ENCODE measurements at regions not wholly inside any gene's neighbourhood (a gene's known extent, or its start where the extent isn't known, plus 50 kb on each side); places are given as distances from the start of the nearest gene placed in this dataset.

DNA sequence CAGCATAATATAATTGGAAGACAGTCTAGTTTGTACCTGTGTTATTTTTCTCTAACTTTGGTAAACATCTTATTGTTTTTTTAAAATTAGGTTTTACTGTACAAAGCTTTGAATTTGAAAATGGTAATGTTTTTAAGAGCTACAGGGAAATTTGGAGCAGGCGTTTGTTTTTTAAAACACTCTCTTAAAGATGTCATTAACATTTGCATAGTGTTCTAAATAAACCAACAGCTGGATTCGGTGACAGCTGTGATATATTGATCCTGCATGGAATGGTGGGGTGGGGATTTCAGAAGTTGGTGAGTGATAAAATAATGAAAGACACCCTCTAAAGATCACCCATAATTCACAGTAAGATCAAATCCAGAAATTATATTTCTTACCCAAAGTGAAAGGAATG, 97.9 kb upstream of the PRL start:
- Mint-ChIP-seq H3K9me3 (ENCODE audit: low read depth, unreplicated experiment) (no peaks in the 10 kb centered on the region), H3K4me1 (ENCODE audit: low read depth, unreplicated experiment) (peaks cover 2% of the 10 kb centered on the region), H3K36me3 (ENCODE audit: insufficient read depth, unreplicated experiment) (no peaks in the 10 kb centered on the region), H3K27me3 (ENCODE audit: unreplicated experiment) (no peaks in the 10 kb centered on the region), H3K4me3 (ENCODE audit: low read depth, unreplicated experiment) (no peak overlapping the region), H3K27ac (ENCODE audit: unreplicated experiment) (no peak overlapping the region)
- DNase-seq: no peak
- intact Hi-C loops (cut with micrococcal nuclease; ENCODE audit: unreplicated experiment): no loop called here
- CTCF ChIA-PET: no interaction called here
- TF ChIP-seq, protein P1, sequence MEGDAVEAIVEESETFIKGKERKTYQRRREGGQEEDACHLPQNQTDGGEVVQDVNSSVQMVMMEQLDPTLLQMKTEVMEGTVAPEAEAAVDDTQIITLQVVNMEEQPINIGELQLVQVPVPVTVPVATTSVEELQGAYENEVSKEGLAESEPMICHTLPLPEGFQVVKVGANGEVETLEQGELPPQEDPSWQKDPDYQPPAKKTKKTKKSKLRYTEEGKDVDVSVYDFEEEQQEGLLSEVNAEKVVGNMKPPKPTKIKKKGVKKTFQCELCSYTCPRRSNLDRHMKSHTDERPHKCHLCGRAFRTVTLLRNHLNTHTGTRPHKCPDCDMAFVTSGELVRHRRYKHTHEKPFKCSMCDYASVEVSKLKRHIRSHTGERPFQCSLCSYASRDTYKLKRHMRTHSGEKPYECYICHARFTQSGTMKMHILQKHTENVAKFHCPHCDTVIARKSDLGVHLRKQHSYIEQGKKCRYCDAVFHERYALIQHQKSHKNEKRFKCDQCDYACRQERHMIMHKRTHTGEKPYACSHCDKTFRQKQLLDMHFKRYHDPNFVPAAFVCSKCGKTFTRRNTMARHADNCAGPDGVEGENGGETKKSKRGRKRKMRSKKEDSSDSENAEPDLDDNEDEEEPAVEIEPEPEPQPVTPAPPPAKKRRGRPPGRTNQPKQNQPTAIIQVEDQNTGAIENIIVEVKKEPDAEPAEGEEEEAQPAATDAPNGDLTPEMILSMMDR (IDR thresholded peaks at IDR 0.05; ENCODE audit: unreplicated experiment): no peak
- BruUV-seq (replicated peaks): no TSS peak

- Mint-ChIP-seq H3K27me3 (ENCODE audit: unreplicated experiment) (no peaks in the 10 kb centered on the region), H3K4me3 (ENCODE audit: low read depth, unreplicated experiment) (no peak overlapping the region), H3K27ac (ENCODE audit: unreplicated experiment) (no peak overlapping the region), H3K9me3 (ENCODE audit: low read depth, unreplicated experiment) (no peaks in the 10 kb centered on the region), H3K36me3 (ENCODE audit: insufficient read depth, unreplicated experiment) (no peaks in the 10 kb centered on the region), H3K4me1 (ENCODE audit: low read depth, unreplicated experiment) (peaks cover 7% of the 10 kb centered on the region)
- CTCF ChIA-PET: no interaction called here
- TF ChIP-seq, protein P1 (IDR thresholded peaks at IDR 0.05; ENCODE audit: unreplicated experiment): no peak
- BruUV-seq (replicated peaks): no TSS peak
- intact Hi-C loops (cut with micrococcal nuclease; ENCODE audit: unreplicated experiment): no loop called here
- DNase-seq: no peak
Measured at GRCh38 chr6:22399693-22400092, 102.9 kb upstream of the PRL start.

GRCh38 chr6:22401206-22401605, 104.4 kb upstream of the PRL start:
- no peak for DNase-seq
- Mint-ChIP-seq H3K4me1 (ENCODE audit: low read depth, unreplicated experiment) (peaks cover 7% of the 10 kb centered on the region), H3K27ac (ENCODE audit: unreplicated experiment) (no peak overlapping the region), H3K36me3 (ENCODE audit: insufficient read depth, unreplicated experiment) (no peaks in the 10 kb centered on the region), H3K27me3 (ENCODE audit: unreplicated experiment) (no peaks in the 10 kb centered on the region), H3K9me3 (ENCODE audit: low read depth, unreplicated experiment) (no peaks in the 10 kb centered on the region), H3K4me3 (ENCODE audit: low read depth, unreplicated experiment) (no peak overlapping the region)
- CTCF ChIA-PET: interaction anchor here (0.7 kb wide), 2 partner anchors 487 to 573 kb away, joined by 3 to 7 read pairs; no protein-coding TSS in a partner anchor
- BruUV-seq (replicated peaks): no TSS peak
- intact Hi-C loops (cut with micrococcal nuclease; ENCODE audit: unreplicated experiment): no loop called here
- TF ChIP-seq, protein P1 (IDR thresholded peaks at IDR 0.05; ENCODE audit: unreplicated experiment): no peak

DNA sequence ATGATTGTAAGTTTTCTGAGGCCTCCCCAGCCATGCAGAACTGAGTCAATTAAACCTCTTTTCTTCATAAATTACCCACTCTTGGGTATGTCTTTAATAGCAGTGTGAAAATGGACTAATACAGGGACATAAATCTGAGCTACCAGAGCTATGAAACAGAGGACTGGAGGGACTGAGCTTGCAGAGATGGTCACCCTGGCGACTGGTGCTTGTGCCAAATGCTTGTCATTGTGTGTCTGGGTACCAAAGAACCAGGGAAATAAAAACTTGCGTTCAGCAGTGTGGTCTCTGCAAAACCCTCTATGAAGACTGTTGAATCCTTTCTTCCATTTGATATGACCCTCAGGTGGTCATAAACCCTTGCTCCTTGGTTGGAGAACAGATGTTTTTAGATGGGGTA, 105.1 kb upstream of the PRL start:
- DNase-seq: no peak
- TF ChIP-seq, protein P1 (IDR thresholded peaks at IDR 0.05; ENCODE audit: unreplicated experiment): no peak
- Mint-ChIP-seq H3K9me3 (ENCODE audit: low read depth, unreplicated experiment) (no peaks in the 10 kb centered on the region), H3K4me3 (ENCODE audit: low read depth, unreplicated experiment) (no peak overlapping the region), H3K27me3 (ENCODE audit: unreplicated experiment) (no peaks in the 10 kb centered on the region), H3K36me3 (ENCODE audit: insufficient read depth, unreplicated experiment) (no peaks in the 10 kb centered on the region), H3K4me1 (ENCODE audit: low read depth, unreplicated experiment) (peaks cover 7% of the 10 kb centered on the region), H3K27ac (ENCODE audit: unreplicated experiment) (no peak overlapping the region)
- BruUV-seq (replicated peaks): no TSS peak
- CTCF ChIA-PET: no interaction called here
- intact Hi-C loops (cut with micrococcal nuclease; ENCODE audit: unreplicated experiment): no loop called here

All from Calu3 (cell line).